Parathyroid adenoma (tissue), 2 donors: ENCODE measurements at regions not wholly inside any gene's neighbourhood (a gene's known extent, or its start where the extent isn't known, plus 50 kb on each side); places are given as distances from the start of the nearest gene placed in this dataset.

Experiments
- H2AFZ ChIP-seq: fragments of 300-600 bp; sonication (generic); one replicate; pipeline ENCODE4 v1.7.0; 2017; ENCODE audit warnings: antibody characterized with exemption, mild to moderate bottlenecking
- H3K27ac ChIP-seq: fragments of 300-600 bp; sonication (generic); one replicate; pipeline ENCODE4 v1.7.0; 2017
- H3K27me3 ChIP-seq: fragments of 300-600 bp; sonication (generic); one replicate; pipeline ENCODE4 v1.7.0; 2017; ENCODE audit warnings: low read length; ENCODE audit not compliant: control insufficient read depth, insufficient read depth
- H3K36me3 ChIP-seq: fragments of 300-600 bp; sonication (generic); one replicate; pipeline ENCODE4 v1.7.0; 2017; ENCODE audit warnings: low read length; ENCODE audit not compliant: control insufficient read depth, insufficient read depth
- H3K4me1 ChIP-seq: fragments of 300-600 bp; sonication (generic); one replicate; pipeline ENCODE4 v1.7.0; 2017; ENCODE audit warnings: control low read depth
- H3K4me2 ChIP-seq: fragments of 300-600 bp; sonication (generic); one replicate; pipeline ENCODE4 v1.7.0; 2017; ENCODE audit warnings: low read length
- H3K4me3 ChIP-seq: fragments of 300-600 bp; sonication (generic); one replicate; pipeline ENCODE4 v1.7.0; 2017; ENCODE audit warnings: low read depth, low read length
- H3K79me2 ChIP-seq: fragments of 300-600 bp; sonication (generic); one replicate; pipeline ENCODE4 v1.7.0; 2017; ENCODE audit warnings: control low read depth
- H3K9ac ChIP-seq: fragments of 300-600 bp; sonication (generic); one replicate; pipeline ENCODE4 v1.7.0; 2017; ENCODE audit warnings: mild to moderate bottlenecking
- H3K9me3 ChIP-seq: fragments of 300-600 bp; sonication (generic); one replicate; pipeline ENCODE4 v1.7.0; 2017; ENCODE audit warnings: low read length; ENCODE audit not compliant: control insufficient read depth
- TF ChIP-seq, protein P1 (sequence below): fragments of 300-600 bp; sonication (generic); IDR thresholded peaks from one replicate; pipeline ENCODE4 v1.7.0; 2017; ENCODE audit warnings: antibody characterized with exemption, mild to moderate bottlenecking
- donor health status: primary hyperparathyroidism.

DNA sequence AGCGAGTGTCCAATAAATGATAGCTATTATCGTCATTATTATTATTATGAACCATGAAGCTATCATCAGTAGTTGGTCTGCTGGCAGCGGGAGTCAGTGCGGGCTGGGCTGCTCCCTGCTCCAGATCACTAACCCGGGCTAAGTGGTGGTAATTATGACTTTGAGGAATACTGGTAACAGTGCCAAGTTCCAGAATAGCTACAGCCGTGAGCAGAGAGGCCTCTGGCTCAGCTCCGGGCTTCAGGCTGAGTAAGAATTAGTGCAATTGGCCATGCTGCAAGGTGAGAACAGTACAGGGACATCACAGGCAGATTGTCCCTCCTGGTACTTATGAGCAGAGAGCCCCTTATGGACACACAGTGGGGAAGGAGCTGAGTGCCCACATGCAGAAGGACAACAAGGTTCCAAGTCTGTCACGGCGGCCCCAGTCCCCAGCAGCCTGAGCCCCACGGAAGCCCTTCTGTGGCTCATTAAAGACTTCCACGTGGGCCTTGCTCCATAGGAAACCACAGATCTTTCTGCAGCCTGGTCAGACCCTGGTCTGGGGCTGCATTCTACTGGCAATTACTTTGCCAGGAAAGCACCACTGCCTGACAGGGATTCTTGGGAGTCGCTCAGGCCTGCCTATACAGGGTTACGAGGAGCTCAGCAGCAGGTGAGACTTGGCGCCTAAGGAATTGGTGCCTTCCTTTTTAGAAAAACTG lies 235.1 kb downstream of the RRAGC start:
- no peaks in the 10 kb centered on the region for H3K27me3 ChIP-seq
- H3K9me3 ChIP-seq = no peaks in the 10 kb centered on the region

GRCh38 chr1:38623529-38623928 lies 236.0 kb downstream of the RRAGC start:
- Histone ChIP-seq H3K4me2 (no peak overlapping the region), H3K27ac (no peak overlapping the region), H3K36me3 (no peaks in the 10 kb centered on the region), H3K9me3 (no peaks in the 10 kb centered on the region), H3K79me2 (no peaks in the 10 kb centered on the region), H3K4me3 (no peak overlapping the region), H2AFZ (no peak overlapping the region), H3K4me1 (no peaks in the 10 kb centered on the region), H3K9ac (no peak overlapping the region), H3K27me3 (no peaks in the 10 kb centered on the region)
- TF ChIP-seq, protein P1, sequence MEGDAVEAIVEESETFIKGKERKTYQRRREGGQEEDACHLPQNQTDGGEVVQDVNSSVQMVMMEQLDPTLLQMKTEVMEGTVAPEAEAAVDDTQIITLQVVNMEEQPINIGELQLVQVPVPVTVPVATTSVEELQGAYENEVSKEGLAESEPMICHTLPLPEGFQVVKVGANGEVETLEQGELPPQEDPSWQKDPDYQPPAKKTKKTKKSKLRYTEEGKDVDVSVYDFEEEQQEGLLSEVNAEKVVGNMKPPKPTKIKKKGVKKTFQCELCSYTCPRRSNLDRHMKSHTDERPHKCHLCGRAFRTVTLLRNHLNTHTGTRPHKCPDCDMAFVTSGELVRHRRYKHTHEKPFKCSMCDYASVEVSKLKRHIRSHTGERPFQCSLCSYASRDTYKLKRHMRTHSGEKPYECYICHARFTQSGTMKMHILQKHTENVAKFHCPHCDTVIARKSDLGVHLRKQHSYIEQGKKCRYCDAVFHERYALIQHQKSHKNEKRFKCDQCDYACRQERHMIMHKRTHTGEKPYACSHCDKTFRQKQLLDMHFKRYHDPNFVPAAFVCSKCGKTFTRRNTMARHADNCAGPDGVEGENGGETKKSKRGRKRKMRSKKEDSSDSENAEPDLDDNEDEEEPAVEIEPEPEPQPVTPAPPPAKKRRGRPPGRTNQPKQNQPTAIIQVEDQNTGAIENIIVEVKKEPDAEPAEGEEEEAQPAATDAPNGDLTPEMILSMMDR = no peak

More for the DNA sequence above, 235.1 kb downstream of the RRAGC start:
- TF ChIP-seq, protein P1 = no peak
- Histone ChIP-seq H3K4me2 (no peak overlapping the region), H3K4me1 (no peaks in the 10 kb centered on the region), H3K4me3 (no peak overlapping the region), H3K9ac (no peak overlapping the region), H2AFZ (no peak overlapping the region), H3K36me3 (no peaks in the 10 kb centered on the region), H3K79me2 (no peaks in the 10 kb centered on the region), H3K27ac (no peak overlapping the region)

GRCh38 chr1:38622197-38622596 lies 237.4 kb downstream of the RRAGC start:
- Histone ChIP-seq H3K4me1 (no peaks in the 10 kb centered on the region), H3K4me2 (no peak overlapping the region), H3K36me3 (no peaks in the 10 kb centered on the region), H3K27ac (no peak overlapping the region), H3K9ac (no peak overlapping the region), H2AFZ (no peak overlapping the region), H3K9me3 (no peaks in the 10 kb centered on the region), H3K27me3 (no peaks in the 10 kb centered on the region), H3K79me2 (no peaks in the 10 kb centered on the region), H3K4me3 (no peak overlapping the region)
- TF ChIP-seq, protein P1 = no peak

DNA sequence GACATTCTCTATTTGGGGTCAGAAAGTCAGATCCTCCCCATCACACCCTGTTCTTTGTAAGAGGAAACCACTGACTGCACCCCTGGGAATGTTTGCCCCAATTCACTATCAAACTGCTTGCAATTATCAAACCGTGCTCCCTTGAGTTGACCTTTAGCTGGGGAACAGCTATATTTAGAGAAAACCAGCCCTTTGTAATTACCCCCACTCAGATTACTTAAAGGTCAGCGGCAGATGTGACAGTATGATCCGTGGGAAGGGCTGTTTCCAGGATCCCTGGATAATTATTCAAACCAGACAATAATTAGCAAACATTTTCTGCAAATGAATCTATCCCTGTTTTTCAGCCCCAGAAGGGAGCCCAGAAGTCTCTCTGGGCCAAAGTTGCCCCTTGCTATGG lies 242.7 kb downstream of the RRAGC start:
- Histone ChIP-seq H3K27ac (no peak overlapping the region), H3K27me3 (no peaks in the 10 kb centered on the region), H3K4me1 (no peaks in the 10 kb centered on the region), H3K79me2 (no peaks in the 10 kb centered on the region), H3K9ac (no peak overlapping the region), H3K9me3 (no peaks in the 10 kb centered on the region), H3K4me3 (no peak overlapping the region), H3K36me3 (no peaks in the 10 kb centered on the region), H2AFZ (no peak overlapping the region), H3K4me2 (no peak overlapping the region)
- TF ChIP-seq, protein P1 = no peak

DNA sequence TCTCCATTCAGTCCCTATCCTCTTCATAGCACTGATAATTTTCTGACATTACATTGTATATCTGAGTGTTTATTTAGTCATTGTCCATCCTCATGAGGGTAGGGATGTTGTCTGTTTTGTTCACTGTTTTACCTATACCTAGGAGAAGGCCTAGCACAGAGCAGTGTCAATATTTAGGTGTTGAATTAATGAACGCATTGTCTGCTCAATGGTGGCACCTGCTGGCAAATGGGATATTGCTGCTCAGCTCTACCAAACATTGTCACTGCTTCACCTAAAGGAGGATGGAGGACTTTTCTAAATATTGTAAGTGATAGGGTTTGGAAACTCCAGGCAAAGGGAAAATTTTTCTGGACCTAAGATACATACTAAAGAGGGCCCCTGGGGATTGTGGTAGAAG lies 243.9 kb downstream of the RRAGC start:
- Histone ChIP-seq H3K27me3 (no peaks in the 10 kb centered on the region), H3K9me3 (no peaks in the 10 kb centered on the region), H3K36me3 (no peaks in the 10 kb centered on the region), H3K4me3 (no peak overlapping the region), H3K4me1 (no peaks in the 10 kb centered on the region), H3K9ac (no peak overlapping the region), H3K4me2 (no peak overlapping the region), H3K27ac (no peak overlapping the region), H2AFZ (no peak overlapping the region), H3K79me2 (no peaks in the 10 kb centered on the region)
- TF ChIP-seq, protein P1 = no peak
